Endothelial cell (in vitro differentiated cells): ENCODE measurements at regions not wholly inside any gene's neighbourhood (a gene's known extent, or its start where the extent isn't known, plus 50 kb on each side); places are given as distances from the start of the nearest gene placed in this dataset.

Experiments
- DNase-seq: peaks from one replicate; pipeline ENCODE4 v3.0.0; 2021; ENCODE audit warnings: low spot score
- H3K27ac Mint-ChIP-seq: one replicate; pipeline ENCODE4 v1.8.0; 2021; ENCODE audit warnings: mixed read lengths, inconsistent platforms; ENCODE audit not compliant: unreplicated experiment
- H3K27me3 Mint-ChIP-seq: one replicate; pipeline ENCODE4 v1.8.0; 2021; ENCODE audit warnings: mild to moderate bottlenecking, moderate library complexity, mixed read lengths, inconsistent platforms; ENCODE audit not compliant: unreplicated experiment
- H3K36me3 Mint-ChIP-seq: one replicate; pipeline ENCODE4 v1.8.0; 2021; ENCODE audit warnings: mild to moderate bottlenecking, low read depth, mixed read lengths, inconsistent platforms; ENCODE audit not compliant: unreplicated experiment
- H3K4me1 Mint-ChIP-seq: one replicate; pipeline ENCODE4 v1.8.0; 2021; ENCODE audit warnings: mild to moderate bottlenecking, mixed read lengths, inconsistent platforms; ENCODE audit not compliant: unreplicated experiment
- H3K4me3 Mint-ChIP-seq: one replicate; pipeline ENCODE4 v1.8.0; 2021; ENCODE audit warnings: mild to moderate bottlenecking, mixed read lengths, inconsistent platforms; ENCODE audit not compliant: unreplicated experiment
- H3K9me3 Mint-ChIP-seq: one replicate; pipeline ENCODE4 v1.8.0; 2021; ENCODE audit warnings: mixed read lengths, inconsistent platforms; ENCODE audit not compliant: unreplicated experiment
- CTCF ChIP-seq: fragments of 200-600 bp; sonication (generic); IDR thresholded peaks from one replicate; pipeline ENCODE4 v1.5.0; 2021; ENCODE audit warnings: antibody characterized with exemption; ENCODE audit not compliant: unreplicated experiment

GRCh38 chr3:88209356-88209755 is 59.6 kb downstream of the C3orf38 start:
- Mint-ChIP-seq H3K36me3 (no peaks in the 10 kb centered on the region), H3K4me3 (no peak overlapping the region), H3K27me3 (peaks cover 2% of the 10 kb centered on the region), H3K9me3 (no peaks in the 10 kb centered on the region), H3K4me1 (no peaks in the 10 kb centered on the region), H3K27ac (no peak overlapping the region)
- TF ChIP-seq CTCF: no peak
- no peak for DNase-seq

GRCh38 chr3:88211096-88211890 is 61.5 kb downstream of the C3orf38 start:
- Mint-ChIP-seq H3K27ac (no peak overlapping the region), H3K4me1 (no peaks in the 10 kb centered on the region), H3K27me3 (no peaks in the 10 kb centered on the region), H3K9me3 (no peaks in the 10 kb centered on the region), H3K36me3 (no peaks in the 10 kb centered on the region), H3K4me3 (no peak overlapping the region)
- no peak for DNase-seq
- no peak for TF ChIP-seq CTCF

- Mint-ChIP-seq H3K9me3 (no peaks in the 10 kb centered on the region), H3K36me3 (no peaks in the 10 kb centered on the region), H3K4me3 (no peak overlapping the region), H3K27ac (no peak overlapping the region), H3K27me3 (no peaks in the 10 kb centered on the region), H3K4me1 (peaks cover 9% of the 10 kb centered on the region)
- peak; percentile 66 for DNase-seq
- no peak for TF ChIP-seq CTCF
Measured at GRCh38 chr3:88219138-88219792, 69.5 kb downstream of the C3orf38 start.

GRCh38 chr3:88220126-88220525 is 70.4 kb downstream of the C3orf38 start:
- H3K9me3 Mint-ChIP-seq: no peaks in the 10 kb centered on the region
- H3K36me3 Mint-ChIP-seq: no peaks in the 10 kb centered on the region
- no peak for TF ChIP-seq CTCF
- H3K4me3 Mint-ChIP-seq: no peak overlapping the region
- H3K27me3 Mint-ChIP-seq: no peaks in the 10 kb centered on the region
- no peak for DNase-seq
- H3K27ac Mint-ChIP-seq: no peak overlapping the region
- H3K4me1 Mint-ChIP-seq: peaks cover 9% of the 10 kb centered on the region

- no peak overlapping the region for H3K4me3 Mint-ChIP-seq
- H3K27me3 Mint-ChIP-seq: no peaks in the 10 kb centered on the region
- no peak for TF ChIP-seq CTCF
- no peak overlapping the region for H3K27ac Mint-ChIP-seq
- DNase-seq: no peak
- H3K9me3 Mint-ChIP-seq: no peaks in the 10 kb centered on the region
- no peaks in the 10 kb centered on the region for H3K36me3 Mint-ChIP-seq
- peaks cover 9% of the 10 kb centered on the region for H3K4me1 Mint-ChIP-seq
Measured at GRCh38 chr3:88221726-88222125, 72.0 kb downstream of the C3orf38 start.
